Spleen (tissue), 11 donors: ENCODE measurements at regions not wholly inside any gene's neighbourhood (a gene's known extent, or its start where the extent isn't known, plus 50 kb on each side); places are given as distances from the start of the nearest gene placed in this dataset.

Experiments used
- DNase-seq: peaks from one replicate; pipeline ENCODE4 v3.0.0-alpha.2; 2020
- H3K27ac ChIP-seq, 8 donors: fragments of 200-600 bp; sonication (generic) in 7 of 8; 1 replicate in 4 of 8; 2 replicates in 4 of 8; pipeline versions ENCODE4 v1.5.0 to v1.8.0; 2016 to 2021; ENCODE audit warnings: inconsistent platforms in 4 of 8, mild to moderate bottlenecking in 4 of 8, moderate library complexity in 1 of 8
- H3K27me3 ChIP-seq, 7 donors: fragments of 200-600 bp; sonication (generic) in 6 of 7; replicated peaks in 1 of 7; 1 replicate in 4 of 7; 2 replicates in 3 of 7; pipeline versions ENCODE4 v1.5.0 to v1.8.0; 2016 to 2021; ENCODE audit warnings: inconsistent platforms in 3 of 7, mild to moderate bottlenecking in 1 of 7
- H3K36me3 ChIP-seq, 6 donors: fragments of 200-600 bp; sonication (generic) in 5 of 6; 1 replicate in 4 of 6; 2 replicates in 2 of 6; pipeline versions ENCODE4 v1.5.0 to v1.8.0; 2016 to 2021; ENCODE audit warnings: inconsistent platforms in 2 of 6
- H3K4me1 ChIP-seq, 6 donors: fragments of 200-600 bp; sonication (generic) in 5 of 6; 1 replicate in 3 of 6; 2 replicates in 3 of 6; pipeline versions ENCODE4 v1.5.0 to v1.8.0; 2016 to 2021; ENCODE audit warnings: inconsistent platforms in 3 of 6
- H3K4me3 ChIP-seq, 8 donors: fragments of 200-600 bp; sonication (generic) in 7 of 8; 1 replicate in 4 of 8; 2 replicates in 4 of 8; pipeline versions ENCODE4 v1.5.0 to v1.8.0; 2016 to 2021; ENCODE audit warnings: inconsistent platforms in 4 of 8, mild to moderate bottlenecking in 4 of 8, moderate library complexity in 2 of 8
- H3K9me3 ChIP-seq, 8 donors: fragments of 200-600 bp; sonication (generic) in 7 of 8; 1 replicate in 4 of 8; 2 replicates in 4 of 8; pipeline versions ENCODE4 v1.5.0 to v1.8.0; 2016 to 2021; ENCODE audit warnings: inconsistent platforms in 4 of 8
- POLR2A ChIP-seq, 3 donors: fragments of 450-650 bp; IDR thresholded peaks; one replicate each; pipeline ENCODE4 v1.5.1; 2017; ENCODE audit warnings: antibody characterized with exemption in 3 of 3, mild to moderate bottlenecking in 1 of 3
- POLR2AphosphoS5 ChIP-seq, 3 donors: sonication (generic); formaldehyde crosslinking; IDR thresholded peaks; one replicate each; pipeline ENCODE4 v1.5.1; 2017; ENCODE audit warnings: antibody characterized with exemption in 3 of 3
- WGBS, 5 donors: extraction: QIAGEN DNeasy Blood & Tissue Kit in 3 of 5; methylation state at CpG; one replicate each; pipeline versions ENCODE4 v1.1.5 to v1.1.7; 2013 to 2018; 5-methylcytosine and 5-hydroxymethylcytosine counted together
- intact Hi-C: fragments of 100-400 bp; cut with DNase I; formaldehyde crosslinking; loops from one replicate; pipeline ENCODE4 v1.15.0; 2023; ENCODE audit warnings: low total_unique reads
- TF ChIP-seq, protein P1 (sequence below), 11 experiments: fragments of 200-600 bp in 7 of 11; fragments of 450-650 bp in 4 of 11; sonication (generic) in 4 of 11; IDR thresholded peaks in 8 of 11; conservative IDR thresholded peaks in 3 of 11; 1 replicate in 7 of 11; 2 replicates in 4 of 11; pipeline versions ENCODE4 v1.4.0 to v1.8.0; 2016 to 2021; ENCODE audit warnings: antibody characterized with exemption in 11 of 11, inconsistent platforms in 4 of 11, mild to moderate bottlenecking in 1 of 11
- donor health status: healthy with polysubstance abuse.
- donor health status: DM: no; HTN: no; CAD: no; lungs with moderate emphysema.
- donor health status: DM: no; HTN: no; CAD: no.
- donor health status: Bipolar disorder and iron deficiency.
- donor health status: healthy.
- donor health status: DM: no; HTN: no; CAD: no.
- donor health status: DM: yes; HTN: yes; CAD: no.

DNA sequence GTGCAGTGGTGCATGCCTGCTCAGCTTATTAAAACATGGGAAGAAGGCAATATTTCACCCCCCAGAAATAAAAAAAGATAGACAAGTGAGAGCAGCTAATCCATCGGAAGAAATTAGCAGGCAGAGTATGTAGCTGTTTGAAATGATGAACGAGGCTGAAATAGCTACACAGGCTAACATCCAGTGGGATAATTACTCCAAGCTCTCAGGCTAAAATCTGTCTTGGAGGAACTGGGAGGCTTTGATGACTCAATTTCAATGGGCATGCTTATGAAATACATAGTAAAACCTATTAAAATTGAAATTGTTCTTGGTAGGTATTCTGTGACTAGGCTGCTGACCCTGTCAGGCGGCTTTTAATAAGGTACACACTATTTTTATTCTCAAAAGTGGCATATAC lies 84.1 kb upstream of the RRP15 start:
- TF ChIP-seq POLR2AphosphoS5 (IDR thresholded peaks at IDR 0.05) (no peak), POLR2A (IDR thresholded peaks at IDR 0.05) (no peak)
- TF ChIP-seq, protein P1, sequence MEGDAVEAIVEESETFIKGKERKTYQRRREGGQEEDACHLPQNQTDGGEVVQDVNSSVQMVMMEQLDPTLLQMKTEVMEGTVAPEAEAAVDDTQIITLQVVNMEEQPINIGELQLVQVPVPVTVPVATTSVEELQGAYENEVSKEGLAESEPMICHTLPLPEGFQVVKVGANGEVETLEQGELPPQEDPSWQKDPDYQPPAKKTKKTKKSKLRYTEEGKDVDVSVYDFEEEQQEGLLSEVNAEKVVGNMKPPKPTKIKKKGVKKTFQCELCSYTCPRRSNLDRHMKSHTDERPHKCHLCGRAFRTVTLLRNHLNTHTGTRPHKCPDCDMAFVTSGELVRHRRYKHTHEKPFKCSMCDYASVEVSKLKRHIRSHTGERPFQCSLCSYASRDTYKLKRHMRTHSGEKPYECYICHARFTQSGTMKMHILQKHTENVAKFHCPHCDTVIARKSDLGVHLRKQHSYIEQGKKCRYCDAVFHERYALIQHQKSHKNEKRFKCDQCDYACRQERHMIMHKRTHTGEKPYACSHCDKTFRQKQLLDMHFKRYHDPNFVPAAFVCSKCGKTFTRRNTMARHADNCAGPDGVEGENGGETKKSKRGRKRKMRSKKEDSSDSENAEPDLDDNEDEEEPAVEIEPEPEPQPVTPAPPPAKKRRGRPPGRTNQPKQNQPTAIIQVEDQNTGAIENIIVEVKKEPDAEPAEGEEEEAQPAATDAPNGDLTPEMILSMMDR (IDR thresholded peaks at IDR 0.05 in 8 of 11, conservative IDR thresholded peaks at IDR 0.05 in 3 of 11): no peak
- intact Hi-C loops: no loop called here
- WGBS, 5 donors: 57 to 72% (median 61%) methylated on average over 3 of the region's 3 CpGs

DNA sequence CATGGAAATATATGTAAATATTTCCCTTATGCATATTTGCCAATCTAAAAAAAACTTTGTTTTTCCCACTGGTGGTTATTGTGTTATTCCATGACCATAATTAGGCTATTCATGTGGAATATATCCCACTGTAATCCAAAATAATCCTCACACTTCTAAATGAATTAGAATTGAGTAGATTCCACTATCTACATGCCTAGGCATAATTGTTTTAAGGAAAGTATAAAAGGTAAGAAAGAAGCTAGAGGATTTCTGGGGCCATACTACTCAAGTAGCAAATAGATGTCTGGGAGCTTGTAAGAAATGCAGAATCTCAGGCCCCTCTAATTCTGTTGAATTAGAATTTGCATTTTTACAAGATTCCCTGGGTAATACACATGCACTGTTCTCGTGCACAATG lies 83.5 kb upstream of the RRP15 start:
- DNase-seq: no peak
- no peak overlapping the region for H3K27ac ChIP-seq
- H3K4me1 ChIP-seq: no peaks in the 10 kb centered on the region
- TF ChIP-seq, protein P1 (IDR thresholded peaks at IDR 0.05 in 8 of 11, conservative IDR thresholded peaks at IDR 0.05 in 3 of 11): no peak
- TF ChIP-seq POLR2A (IDR thresholded peaks at IDR 0.05): no peak
- TF ChIP-seq POLR2AphosphoS5 (IDR thresholded peaks at IDR 0.05): no peak
- no peaks in the 10 kb centered on the region for H3K9me3 ChIP-seq
- H3K36me3 ChIP-seq: no peaks in the 10 kb centered on the region
- H3K27me3 ChIP-seq: no peaks in the 10 kb centered on the region
- intact Hi-C loops: no loop called here
- H3K4me3 ChIP-seq: no peak overlapping the region
- WGBS, 5 donors: 42 to 78% (median 74%) methylated on average over 1 of the region's 1 CpG

More for the DNA sequence above, 84.1 kb upstream of the RRP15 start:
- Histone ChIP-seq H3K9me3 (no peaks in the 10 kb centered on the region), H3K36me3 (no peaks in the 10 kb centered on the region), H3K27me3 (no peaks in the 10 kb centered on the region), H3K27ac (no peak overlapping the region), H3K4me1 (no peaks in the 10 kb centered on the region), H3K4me3 (no peak overlapping the region)
- no peak for DNase-seq

DNA sequence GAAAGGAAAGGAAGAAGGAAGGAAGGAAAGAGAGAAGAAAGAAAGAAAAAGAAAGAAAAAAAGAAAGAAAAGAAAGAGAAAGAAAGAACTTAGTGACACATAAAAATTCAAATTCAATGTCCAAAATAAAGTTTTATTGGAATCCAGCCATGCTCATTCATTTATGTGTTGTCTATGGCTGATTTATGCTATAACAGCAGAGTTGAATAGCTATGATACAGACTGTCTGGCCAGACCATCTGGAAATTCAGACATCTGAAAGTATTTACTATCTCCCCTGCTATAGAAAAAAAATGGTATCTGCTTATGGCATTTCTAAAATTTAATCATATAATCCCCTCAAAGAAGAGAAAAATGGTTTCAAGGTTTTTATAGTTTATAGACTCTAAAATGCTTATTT lies 79.4 kb upstream of the RRP15 start:
- Histone ChIP-seq H3K36me3 (no peaks in the 10 kb centered on the region), H3K27ac (no peak overlapping the region), H3K9me3 (no peaks in the 10 kb centered on the region), H3K27me3 (peaks cover 0 to 8% (median 0%) of the 10 kb centered on the region in 7 donors), H3K4me1 (no peaks in the 10 kb centered on the region), H3K4me3 (no peak overlapping the region)
- intact Hi-C loops: no loop called here
- DNase-seq: no peak
- TF ChIP-seq POLR2A (IDR thresholded peaks at IDR 0.05) (no peak), POLR2AphosphoS5 (IDR thresholded peaks at IDR 0.05) (no peak)
- TF ChIP-seq, protein P1 (IDR thresholded peaks at IDR 0.05 in 8 of 11, conservative IDR thresholded peaks at IDR 0.05 in 3 of 11): no peak

DNA sequence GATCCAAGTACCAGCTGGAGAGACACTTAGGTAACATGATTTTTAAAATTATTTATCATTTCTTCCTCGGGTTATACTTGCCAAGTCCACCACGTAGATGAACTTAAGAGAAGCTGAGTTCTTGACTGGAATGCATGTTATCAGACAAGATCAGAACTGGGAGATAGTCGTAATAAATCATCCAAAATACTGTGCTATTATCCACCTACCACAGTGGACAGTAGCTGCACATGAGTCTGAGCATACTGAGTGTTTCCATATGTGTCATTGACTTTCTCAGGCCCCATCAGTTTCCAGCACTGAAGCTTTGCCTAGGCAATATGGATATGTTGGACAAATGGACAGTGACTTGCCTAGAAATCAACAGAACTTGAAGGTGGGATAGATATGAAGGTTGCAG lies 77.9 kb upstream of the RRP15 start:
- no peaks in the 10 kb centered on the region for H3K36me3 ChIP-seq
- TF ChIP-seq, protein P1 (IDR thresholded peaks at IDR 0.05 in 8 of 11, conservative IDR thresholded peaks at IDR 0.05 in 3 of 11): no peak
- TF ChIP-seq POLR2AphosphoS5 (IDR thresholded peaks at IDR 0.05) (no peak), POLR2A (IDR thresholded peaks at IDR 0.05) (no peak)
- intact Hi-C loops: no loop called here
- no peaks in the 10 kb centered on the region for H3K4me1 ChIP-seq
- no peaks in the 10 kb centered on the region for H3K9me3 ChIP-seq
- 71 to 81% (median 76%) methylated on average over 3 of the region's 3 CpGs for WGBS, 5 donors
- peaks cover 0 to 8% (median 0%) of the 10 kb centered on the region in 7 donors for H3K27me3 ChIP-seq
- H3K4me3 ChIP-seq: no peak overlapping the region
- no peak overlapping the region for H3K27ac ChIP-seq
- DNase-seq: no peak
